ENCODE measurements at regions not wholly inside any gene's neighbourhood (a gene's known extent, or its start where the extent isn't known, plus 50 kb on each side); places are given as distances from the start of the nearest gene placed in this dataset.

- TF ChIP-seq CTCF (IDR thresholded peaks at IDR 0.05; ENCODE audit: insufficient read depth, low read length, poor library complexity, severe bottlenecking) (no peak), EZH2phosphoT487 (conservative IDR thresholded peaks at IDR 0.05; ENCODE audit: low read length) (no peak)
These were observed 589.2 kb upstream of the LRRTM1 start for GRCh38 chr2:80893711-80894110.

Data from SU-DHL-6 (cell line).